ENCODE measurements at regions not wholly inside any gene's neighbourhood (a gene's known extent, or its start where the extent isn't known, plus 50 kb on each side); places are given as distances from the start of the nearest gene placed in this dataset.

- TF ChIP-seq CTCF (IDR thresholded peaks at IDR 0.05; ENCODE audit: insufficient read depth, low read length, missing control alignments) = no peak
- ChIA-PET POLR2A (no interaction called here), CTCF (interaction anchor here (1.9 kb wide), 1 partner anchor 11 kb away, joined by 4 read pairs; no protein-coding TSS in a partner anchor)
- no peak for DNase-seq (ENCODE audit: low read depth, low spot score)
- no peak overlapping the region for H3K4me3 ChIP-seq (ENCODE audit: low read depth, low read length)
These were observed 163.7 kb upstream of the NTM start for GRCh38 chr11:131206671-131207070.

- CTCF ChIA-PET = interaction anchor here (0.6 kb wide), 1 partner anchor 9 kb away, joined by 5 read pairs; no protein-coding TSS in a partner anchor
- TF ChIP-seq CTCF (IDR thresholded peaks at IDR 0.05; ENCODE audit: insufficient read depth, low read length, missing control alignments) = no peak
- H3K4me3 ChIP-seq (ENCODE audit: low read depth, low read length) = no peak overlapping the region
- POLR2A ChIA-PET = no interaction called here
- no peak for DNase-seq (ENCODE audit: low read depth, low spot score)
These were observed 162.5 kb upstream of the NTM start for GRCh38 chr11:131207901-131208300.

GRCh38 chr11:131217313-131218310, 152.8 kb upstream of the NTM start:
- peak; percentile 50 for TF ChIP-seq CTCF (IDR thresholded peaks at IDR 0.05; ENCODE audit: insufficient read depth, low read length, missing control alignments)
- DNase-seq (ENCODE audit: low read depth, low spot score) = no peak
- CTCF ChIA-PET = interaction anchor here (0.6 to 7.3 kb wide), 13 partner anchors 9 to 457 kb away, joined by 3 to 221 read pairs (median 4); no protein-coding TSS in a partner anchor
- H3K4me3 ChIP-seq (ENCODE audit: low read depth, low read length) = no peak overlapping the region
- POLR2A ChIA-PET = no interaction called here

- ChIA-PET CTCF (interaction anchor here (1.3 to 7.3 kb wide), 3 partner anchors 155 to 193 kb away, joined by 3 to 221 read pairs (median 32); no protein-coding TSS in a partner anchor), POLR2A (no interaction called here)
- no peak for DNase-seq (ENCODE audit: low read depth, low spot score)
- TF ChIP-seq CTCF (IDR thresholded peaks at IDR 0.05; ENCODE audit: insufficient read depth, low read length, missing control alignments) = no peak
- H3K4me3 ChIP-seq (ENCODE audit: low read depth, low read length) = no peak overlapping the region
These were observed 151.9 kb upstream of the NTM start for GRCh38 chr11:131218542-131218941.

GRCh38 chr11:131219646-131220045, 150.8 kb upstream of the NTM start:
- POLR2A ChIA-PET = no interaction called here
- CTCF ChIA-PET = interaction anchor here (1.3 to 7.3 kb wide), 3 partner anchors 9 to 455 kb away, joined by 5 to 221 read pairs (median 6); no protein-coding TSS in a partner anchor

More at GRCh38 chr11:131219646-131220045, 150.8 kb upstream of the NTM start:
- no peak for DNase-seq (ENCODE audit: low read depth, low spot score)
- H3K4me3 ChIP-seq (ENCODE audit: low read depth, low read length) = no peak overlapping the region
- TF ChIP-seq CTCF (IDR thresholded peaks at IDR 0.05; ENCODE audit: insufficient read depth, low read length, missing control alignments) = no peak
